ENCODE measurements at regions not wholly inside any gene's neighbourhood (a gene's known extent, or its start where the extent isn't known, plus 50 kb on each side); places are given as distances from the start of the nearest gene placed in this dataset.

DNA sequence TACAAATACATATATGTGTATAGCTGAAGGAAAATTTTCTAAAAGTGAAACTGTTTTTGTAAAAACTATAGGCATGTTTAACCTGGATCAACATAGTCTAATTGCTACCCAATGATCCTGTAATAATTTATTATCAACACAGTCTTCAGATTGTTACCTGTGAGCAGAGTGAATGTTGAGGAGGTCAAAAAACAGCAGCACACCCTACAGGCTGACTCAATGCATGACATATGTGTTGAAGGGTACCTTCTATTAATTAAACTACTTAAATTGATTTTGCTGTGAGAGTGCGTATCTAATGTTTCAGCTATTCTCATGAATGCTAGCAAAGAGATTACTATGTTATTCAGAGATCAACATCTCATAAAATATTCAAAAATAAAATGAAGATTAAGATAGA, 411.4 kb downstream of the TNS3 start:
- TF ChIP-seq, protein P1, sequence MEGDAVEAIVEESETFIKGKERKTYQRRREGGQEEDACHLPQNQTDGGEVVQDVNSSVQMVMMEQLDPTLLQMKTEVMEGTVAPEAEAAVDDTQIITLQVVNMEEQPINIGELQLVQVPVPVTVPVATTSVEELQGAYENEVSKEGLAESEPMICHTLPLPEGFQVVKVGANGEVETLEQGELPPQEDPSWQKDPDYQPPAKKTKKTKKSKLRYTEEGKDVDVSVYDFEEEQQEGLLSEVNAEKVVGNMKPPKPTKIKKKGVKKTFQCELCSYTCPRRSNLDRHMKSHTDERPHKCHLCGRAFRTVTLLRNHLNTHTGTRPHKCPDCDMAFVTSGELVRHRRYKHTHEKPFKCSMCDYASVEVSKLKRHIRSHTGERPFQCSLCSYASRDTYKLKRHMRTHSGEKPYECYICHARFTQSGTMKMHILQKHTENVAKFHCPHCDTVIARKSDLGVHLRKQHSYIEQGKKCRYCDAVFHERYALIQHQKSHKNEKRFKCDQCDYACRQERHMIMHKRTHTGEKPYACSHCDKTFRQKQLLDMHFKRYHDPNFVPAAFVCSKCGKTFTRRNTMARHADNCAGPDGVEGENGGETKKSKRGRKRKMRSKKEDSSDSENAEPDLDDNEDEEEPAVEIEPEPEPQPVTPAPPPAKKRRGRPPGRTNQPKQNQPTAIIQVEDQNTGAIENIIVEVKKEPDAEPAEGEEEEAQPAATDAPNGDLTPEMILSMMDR (IDR thresholded peaks at IDR 0.05; ENCODE audit: control insufficient read depth, extremely low read depth, insufficient read depth), result peak; percentile 48

DNA sequence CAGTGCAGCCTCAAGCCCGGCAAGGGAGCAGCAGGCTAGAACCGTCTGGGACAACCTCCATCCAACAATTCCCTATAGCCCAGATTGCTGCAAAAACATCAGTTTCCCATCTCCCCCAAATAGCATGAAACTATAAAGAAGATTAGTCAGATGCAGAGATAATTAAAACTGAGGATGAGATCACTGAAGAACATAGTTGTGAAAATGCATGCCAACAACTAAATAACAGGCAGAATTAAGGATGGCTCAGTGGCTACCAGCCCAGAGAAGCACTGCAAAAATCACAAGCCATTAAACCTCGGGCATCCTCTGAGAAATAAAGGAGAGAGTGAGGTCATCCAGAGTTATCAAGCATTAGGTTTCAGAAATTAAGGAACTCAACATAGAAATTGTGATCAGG, 427.1 kb downstream of the TNS3 start:
- no peak for DNase-seq (ENCODE audit: low read depth)
- no peak overlapping the region for H3K4me3 ChIP-seq (ENCODE audit: low read depth, low read length)
- TF ChIP-seq, protein P1 (IDR thresholded peaks at IDR 0.05; ENCODE audit: control insufficient read depth, extremely low read depth, insufficient read depth), result no peak

More for the DNA sequence above, 411.4 kb downstream of the TNS3 start:
- no peak for DNase-seq (ENCODE audit: low read depth)
- H3K4me3 ChIP-seq (ENCODE audit: low read depth, low read length), result no peak overlapping the region

DNA sequence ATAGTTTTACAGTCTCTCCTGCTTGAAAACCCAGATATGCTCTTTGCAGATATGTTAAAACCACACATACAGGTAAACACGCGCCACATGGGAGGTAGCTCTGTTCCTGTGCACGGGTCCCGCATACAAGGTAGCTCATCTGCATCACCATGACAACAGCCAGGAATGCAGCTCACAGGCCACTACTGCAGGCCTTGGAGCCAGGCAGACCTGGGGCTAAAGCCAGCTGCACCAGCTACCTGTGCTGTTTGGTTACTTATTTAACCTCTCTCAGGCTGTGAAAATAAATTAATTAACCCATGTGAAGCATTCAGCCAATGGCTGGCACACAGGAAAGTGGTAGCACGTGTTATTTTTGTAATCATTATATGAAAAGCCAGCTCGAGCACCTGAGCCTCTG, 428.3 kb downstream of the TNS3 start:
- TF ChIP-seq, protein P1 (IDR thresholded peaks at IDR 0.05; ENCODE audit: control insufficient read depth, extremely low read depth, insufficient read depth), result no peak
- H3K4me3 ChIP-seq (ENCODE audit: low read depth, low read length), result no peak overlapping the region
- DNase-seq (ENCODE audit: low read depth), result peak; percentile 3

DNA sequence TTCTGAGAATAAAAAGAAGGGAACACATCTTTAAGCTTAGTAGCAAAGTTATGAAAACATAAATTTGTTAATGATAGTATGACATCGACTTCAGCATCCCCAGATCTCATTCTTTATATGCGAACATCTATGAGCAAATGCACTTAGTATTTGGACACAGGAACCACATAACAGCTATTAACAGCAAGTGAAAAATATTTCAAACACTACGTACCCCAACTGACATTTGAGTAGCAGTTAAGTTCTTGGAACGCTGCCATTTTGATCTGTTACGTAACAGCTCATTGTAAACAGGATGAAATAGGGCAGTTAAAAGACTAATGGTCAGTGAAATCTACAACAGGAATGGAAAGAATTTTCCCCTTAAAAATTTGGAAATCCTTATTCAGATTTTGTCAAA, 428.9 kb downstream of the TNS3 start:
- TF ChIP-seq, protein P1 (IDR thresholded peaks at IDR 0.05; ENCODE audit: control insufficient read depth, extremely low read depth, insufficient read depth), result no peak
- DNase-seq (ENCODE audit: low read depth), result peak; percentile 1
- H3K4me3 ChIP-seq (ENCODE audit: low read depth, low read length), result no peak overlapping the region

DNA sequence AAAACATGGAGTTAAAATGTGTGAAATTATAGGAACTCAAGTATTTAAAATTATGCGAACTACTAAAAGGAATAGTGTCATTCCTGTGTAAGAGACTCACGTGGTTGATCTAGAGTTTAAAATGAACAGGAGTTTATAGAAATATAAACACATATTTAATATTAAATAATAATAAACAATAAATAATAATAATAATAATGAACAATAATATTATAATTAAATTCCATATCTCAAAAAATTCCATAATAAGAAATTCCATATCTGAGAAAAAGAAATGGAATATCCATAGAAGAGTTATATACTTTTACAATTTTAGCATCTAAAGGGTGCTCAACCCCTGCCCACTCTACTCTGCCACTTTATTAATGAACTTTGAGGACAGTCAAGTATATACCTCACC, 429.6 kb downstream of the TNS3 start:
- DNase-seq (ENCODE audit: low read depth), result no peak
- no peak overlapping the region for H3K4me3 ChIP-seq (ENCODE audit: low read depth, low read length)
- TF ChIP-seq, protein P1 (IDR thresholded peaks at IDR 0.05; ENCODE audit: control insufficient read depth, extremely low read depth, insufficient read depth), result no peak

DNA sequence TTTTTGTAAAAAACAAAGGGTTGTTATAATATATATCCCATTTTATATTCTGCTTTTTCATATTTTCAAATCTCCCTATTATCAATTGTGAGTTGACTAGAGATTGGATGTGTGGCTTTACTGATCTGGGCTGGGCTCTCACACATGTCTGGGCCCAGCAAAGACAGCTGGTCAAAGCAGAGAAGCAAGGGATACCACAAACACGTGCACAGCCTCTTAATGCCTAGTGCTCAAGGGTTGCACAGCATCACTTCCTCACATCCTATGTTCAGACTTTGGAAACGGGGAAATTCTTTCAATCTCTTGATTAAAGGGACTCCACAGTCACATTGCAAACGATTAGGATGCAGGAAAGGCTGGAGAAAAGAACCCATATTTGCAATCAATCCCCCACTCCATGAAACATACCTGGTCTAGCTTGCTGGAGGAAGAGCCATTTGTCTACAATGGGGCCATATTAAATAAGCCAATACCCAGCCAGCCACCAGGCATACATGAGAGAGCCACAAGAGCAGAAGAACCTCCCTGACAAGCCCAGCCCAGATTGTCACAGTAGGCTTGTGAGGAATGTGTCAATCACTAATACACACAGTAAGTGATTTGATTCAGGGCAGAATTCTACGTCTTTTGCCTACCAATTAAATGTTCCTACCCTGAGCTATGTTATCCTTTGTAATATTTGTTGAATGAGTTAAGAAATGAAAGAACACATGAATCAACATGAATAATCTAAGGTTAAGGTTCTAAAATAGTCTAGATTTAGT, 431.2 kb downstream of the TNS3 start:
- TF ChIP-seq, protein P1 (IDR thresholded peaks at IDR 0.05; ENCODE audit: control insufficient read depth, extremely low read depth, insufficient read depth), result no peak
- H3K4me3 ChIP-seq (ENCODE audit: low read depth, low read length), result no peak overlapping the region
- DNase-seq (ENCODE audit: low read depth), result no peak

DNA sequence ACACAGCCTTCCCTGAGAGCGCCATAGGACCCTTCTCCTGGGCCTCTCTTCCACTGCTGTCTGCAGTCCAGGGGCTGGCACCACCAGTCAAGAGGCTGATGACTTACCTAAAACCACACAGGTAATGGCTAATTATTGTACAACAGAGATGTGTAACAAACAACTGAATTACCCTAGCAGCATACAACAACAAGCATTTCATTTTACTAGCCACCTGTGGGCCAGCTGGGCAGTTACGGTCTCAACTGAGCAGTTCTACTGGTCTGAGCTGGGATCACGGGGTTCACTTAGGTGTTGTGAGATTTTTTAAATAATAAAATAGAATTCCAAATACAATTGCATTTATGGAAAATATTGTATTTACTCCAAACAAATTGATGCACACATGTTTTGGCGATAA, 431.9 kb downstream of the TNS3 start:
- no peak for DNase-seq (ENCODE audit: low read depth)
- no peak overlapping the region for H3K4me3 ChIP-seq (ENCODE audit: low read depth, low read length)
- TF ChIP-seq, protein P1 (IDR thresholded peaks at IDR 0.05; ENCODE audit: control insufficient read depth, extremely low read depth, insufficient read depth), result no peak
